SK-N-SH treated with all-trans-retinoic acid at 6 μM for 48 hours (cell line): ENCODE measurements at regions not wholly inside any gene's neighbourhood (a gene's known extent, or its start where the extent isn't known, plus 50 kb on each side); places are given as distances from the start of the nearest gene placed in this dataset.

Source experiments
- ATAC-seq: fragments of 200-7000 bp; cut with Tn5 transposase; 3 replicates; pipeline ENCODE4 v1.9.1; 2020; ENCODE audit warnings: mild to moderate bottlenecking, moderate library complexity
- ARNTL ChIP-seq: fragments of 450-650 bp; formaldehyde crosslinking; IDR thresholded peaks from 2 replicates; pipeline ENCODE4 v1.5.0; 2020; ENCODE audit warnings: low read depth, mild to moderate bottlenecking, moderate library complexity, borderline replicate concordance
- BACH2 ChIP-seq: fragments of 250-450 bp; sonication (Bioruptor Pico); IDR thresholded peaks from 2 replicates; pipeline ENCODE4 v1.9.0; 2021; ENCODE audit warnings: mild to moderate bottlenecking, borderline replicate concordance
- CREB5 ChIP-seq: fragments of 250-450 bp; sonication (Bioruptor Pico); IDR thresholded peaks from 2 replicates; pipeline ENCODE4 v1.5.1; 2020; ENCODE audit warnings: low read depth, mild to moderate bottlenecking, moderate library complexity
- CSDC2 ChIP-seq: fragments of 250-450 bp; sonication (Bioruptor Pico); IDR thresholded peaks from 2 replicates; pipeline ENCODE4 v1.5.0; 2020; ENCODE audit warnings: mild to moderate bottlenecking, moderate library complexity
- CSRNP3 ChIP-seq: fragments of 250-450 bp; sonication (Bioruptor Pico); IDR thresholded peaks from 2 replicates; pipeline ENCODE4 v1.5.1; 2021; ENCODE audit warnings: mild to moderate bottlenecking, moderate library complexity
- ESRRG ChIP-seq: fragments of 250-450 bp; sonication (Bioruptor Pico); IDR thresholded peaks from 2 replicates; pipeline ENCODE4 v1.6.1; 2021; ENCODE audit warnings: mild to moderate bottlenecking
- GLIS3 ChIP-seq: fragments of 250-450 bp; sonication (Bioruptor Pico); IDR thresholded peaks from 2 replicates; pipeline ENCODE4 v1.5.0; 2020; ENCODE audit warnings: mild to moderate bottlenecking, moderate library complexity
- ISL1 ChIP-seq: fragments of 250-450 bp; sonication (Bioruptor Pico); IDR thresholded peaks from 2 replicates; pipeline ENCODE4 v2.1.2; 2022; ENCODE audit warnings: mild to moderate bottlenecking, moderate library complexity
- OSR1 ChIP-seq: fragments of 250-450 bp; sonication (Bioruptor Pico); IDR thresholded peaks from 2 replicates; pipeline ENCODE4 v1.8.0; 2022; ENCODE audit warnings: moderate library complexity, mild to moderate bottlenecking, inconsistent platforms
- PATZ1 ChIP-seq: fragments of 250-450 bp; sonication (Bioruptor Pico); IDR thresholded peaks from 2 replicates; pipeline ENCODE4 v1.8.0; 2020; ENCODE audit warnings: mild to moderate bottlenecking, moderate library complexity, borderline replicate concordance
- POU6F1 ChIP-seq: fragments of 250-450 bp; sonication (Bioruptor Pico); IDR thresholded peaks from 2 replicates; pipeline ENCODE4 v1.8.0; 2021; ENCODE audit warnings: low read depth, mild to moderate bottlenecking, moderate library complexity, borderline replicate concordance
- PPARA ChIP-seq: fragments of 250-450 bp; sonication (Bioruptor Pico); IDR thresholded peaks from 2 replicates; pipeline ENCODE4 v1.5.0; 2020; ENCODE audit warnings: mild to moderate bottlenecking, borderline replicate concordance
- RARB ChIP-seq: fragments of 250-450 bp; sonication (Bioruptor Pico); IDR thresholded peaks from 2 replicates; pipeline ENCODE4 v1.8.0; 2021; ENCODE audit warnings: mild to moderate bottlenecking, moderate library complexity
- SNAI2 ChIP-seq: fragments of 250-450 bp; sonication (Bioruptor Pico); IDR thresholded peaks from 2 replicates; pipeline ENCODE4 v1.5.0; 2020; ENCODE audit warnings: mild to moderate bottlenecking, moderate library complexity
- TCF4 ChIP-seq: fragments of 250-450 bp; sonication (Bioruptor Pico); IDR thresholded peaks from 2 replicates; pipeline ENCODE4 v1.8.0; 2021; ENCODE audit warnings: mild to moderate bottlenecking, moderate library complexity, borderline replicate concordance
- TOX ChIP-seq: fragments of 250-450 bp; sonication (Bioruptor Pico); IDR thresholded peaks from 2 replicates; pipeline ENCODE4 v1.8.0; 2021; ENCODE audit warnings: mild to moderate bottlenecking, moderate library complexity, borderline replicate concordance
- TSHZ2 ChIP-seq: fragments of 250-450 bp; sonication (Bioruptor Pico); IDR thresholded peaks from 2 replicates; pipeline ENCODE4 v1.5.0; 2020; ENCODE audit warnings: mild to moderate bottlenecking, moderate library complexity
- ZC3H10 ChIP-seq: fragments of 250-450 bp; sonication (Bioruptor Pico); IDR thresholded peaks from 2 replicates; pipeline ENCODE4 v1.5.1; 2021; ENCODE audit warnings: mild to moderate bottlenecking, moderate library complexity
- ZFP3 ChIP-seq: fragments of 250-450 bp; sonication (Bioruptor Pico); IDR thresholded peaks from 2 replicates; pipeline ENCODE4 v1.5.0; 2020; ENCODE audit warnings: mild to moderate bottlenecking, moderate library complexity
- ZFP30 ChIP-seq: fragments of 450-650 bp; formaldehyde crosslinking; IDR thresholded peaks from 2 replicates; pipeline ENCODE4 v1.5.0; 2022; ENCODE audit warnings: mild to moderate bottlenecking, moderate library complexity
- ZNF565 ChIP-seq: fragments of 450-650 bp; formaldehyde crosslinking; conservative IDR thresholded peaks from 2 replicates; pipeline ENCODE4 v1.5.0; 2020; ENCODE audit warnings: low read depth, mild to moderate bottlenecking, moderate library complexity
- ZNF70 ChIP-seq: fragments of 450-650 bp; formaldehyde crosslinking; IDR thresholded peaks from 2 replicates; pipeline ENCODE4 v1.5.0; 2020; ENCODE audit warnings: mild to moderate bottlenecking, moderate library complexity
- ZNF8 ChIP-seq: fragments of 450-650 bp; formaldehyde crosslinking; IDR thresholded peaks from 2 replicates; pipeline ENCODE4 v1.5.0; 2020; ENCODE audit warnings: mild to moderate bottlenecking, moderate library complexity

GRCh38 chr3:194221336-194221735, 85.4 kb downstream of the HES1 start:
- no peak for ATAC-seq
- TF ChIP-seq PPARA (no peak), ESRRG (CRISPR knock-in tag) (no peak), PATZ1 (CRISPR knock-in tag) (no peak), TSHZ2 (CRISPR knock-in tag) (no peak), CREB5 (no peak), ZFP30 (CRISPR knock-in tag) (no peak), CSRNP3 (no peak), TCF4 (CRISPR knock-in tag) (no peak), ZNF70 (CRISPR knock-in tag) (no peak), TOX (CRISPR knock-in tag) (no peak), CSDC2 (CRISPR knock-in tag) (no peak), OSR1 (no peak), ARNTL (CRISPR knock-in tag) (no peak), RARB (no peak), POU6F1 (no peak), ZNF8 (CRISPR knock-in tag) (no peak)
- TF ChIP-seq, all 23 proteins: peak for 0

- ATAC-seq, result no peak
- TF ChIP-seq SNAI2 (CRISPR knock-in tag) (no peak), ZNF8 (CRISPR knock-in tag) (no peak), ARNTL (CRISPR knock-in tag) (no peak), BACH2 (no peak), TCF4 (CRISPR knock-in tag) (no peak), ESRRG (CRISPR knock-in tag) (no peak), ZC3H10 (CRISPR knock-in tag) (no peak), ZNF565 (no peak), RARB (no peak), ZFP3 (CRISPR knock-in tag) (no peak)
Observed at GRCh38 chr3:194223951-194224350, 88.0 kb downstream of the HES1 start.

GRCh38 chr3:194224471-194225417, 88.8 kb downstream of the HES1 start:
- no peak; the same call in 2 of the 3 replicates for ATAC-seq
- no peak for TF ChIP-seq ZFP3 (CRISPR knock-in tag)
- TF ChIP-seq ZNF565, result no peak
- no peak for TF ChIP-seq ESRRG (CRISPR knock-in tag)
- no peak for TF ChIP-seq TOX (CRISPR knock-in tag)
- no peak for TF ChIP-seq CREB5
- TF ChIP-seq ISL1, result no peak
- no peak for TF ChIP-seq PPARA
- no peak for TF ChIP-seq CSRNP3
- TF ChIP-seq RARB, result no peak
- TF ChIP-seq GLIS3, result no peak
- no peak for TF ChIP-seq ZC3H10 (CRISPR knock-in tag)
